Endodermal cell (in vitro differentiated cells): ENCODE measurements at regions not wholly inside any gene's neighbourhood (a gene's known extent, or its start where the extent isn't known, plus 50 kb on each side); places are given as distances from the start of the nearest gene placed in this dataset.

Source experiments
- DNase-seq: peaks from one replicate; pipeline ENCODE4 v3.0.0-alpha.2; 2017
- H3K27ac ChIP-seq: 2 replicates; pipeline ENCODE4 v1.5.1; 2013; ENCODE audit warnings: mild to moderate bottlenecking, low read depth, low read length, moderate library complexity
- H3K27me3 ChIP-seq: 2 replicates; pipeline ENCODE4 v1.6.1; 2013; ENCODE audit warnings: mild to moderate bottlenecking, low read length, moderate library complexity; ENCODE audit not compliant: insufficient read depth, control insufficient read depth, poor library complexity, severe bottlenecking
- H3K36me3 ChIP-seq: 2 replicates; pipeline ENCODE4 v1.7.0; 2013; ENCODE audit warnings: mild to moderate bottlenecking, low read length, moderate library complexity; ENCODE audit not compliant: control insufficient read depth, insufficient read depth
- H3K4me1 ChIP-seq: one replicate; pipeline ENCODE4 v1.7.0; 2013; ENCODE audit warnings: low read length; ENCODE audit not compliant: control insufficient read depth, insufficient read depth
- H3K4me3 ChIP-seq: 2 replicates; pipeline ENCODE4 v1.5.1; 2013; ENCODE audit warnings: mild to moderate bottlenecking, low read length, moderate library complexity
- H3K9ac ChIP-seq: 2 replicates; pipeline ENCODE4 v1.6.1; 2013; ENCODE audit warnings: mild to moderate bottlenecking, low read length, moderate library complexity; ENCODE audit not compliant: poor library complexity, severe bottlenecking; ENCODE audit errors: extremely low read depth
- H3K9me3 ChIP-seq: 2 replicates; pipeline ENCODE4 v1.6.1; 2013; ENCODE audit warnings: mild to moderate bottlenecking, low read length, moderate library complexity; ENCODE audit not compliant: control insufficient read depth
- H3K27ac Mint-ChIP-seq: 2 replicates; pipeline ENCODE4 v1.8.0; 2020; ENCODE audit warnings: mixed read lengths
- H3K27me3 Mint-ChIP-seq: 2 replicates; pipeline ENCODE4 v1.8.0; 2021; ENCODE audit warnings: mild to moderate bottlenecking, mixed read lengths; ENCODE audit not compliant: insufficient read depth
- H3K36me3 Mint-ChIP-seq: 2 replicates; pipeline ENCODE4 v1.8.0; 2020; ENCODE audit warnings: low read depth, mixed read lengths
- H3K4me1 Mint-ChIP-seq: 2 replicates; pipeline ENCODE4 v1.8.0; 2020; ENCODE audit warnings: mixed read lengths
- H3K4me3 Mint-ChIP-seq: 2 replicates; pipeline ENCODE4 v1.8.0; 2020; ENCODE audit warnings: mild to moderate bottlenecking, moderate library complexity, mixed read lengths
- H3K9me3 Mint-ChIP-seq: 2 replicates; pipeline ENCODE4 v1.8.0; 2020; ENCODE audit warnings: mild to moderate bottlenecking, mixed read lengths
- CTCF ChIP-seq: fragments of 200-600 bp; sonication (generic); conservative IDR thresholded peaks from 2 replicates; pipeline ENCODE4 v1.5.0; 2021; ENCODE audit warnings: antibody characterized with exemption, mild to moderate bottlenecking
- WGBS, 2 experiments: methylation state at CpG; one replicate each; pipeline versions ENCODE4 v1.1.5 to v1.1.7; 2013; ENCODE audit warnings: missing lambda C conversion rate in 2 of 2, mixed read lengths in 1 of 2; ENCODE audit not compliant: insufficient coverage in 1 of 2, insufficient read length in 1 of 2; 5-methylcytosine and 5-hydroxymethylcytosine counted together

GRCh38 chr7:46239846-46240245 lies 318.8 kb upstream of the IGFBP3 start:
- peaks cover 5% of the 10 kb centered on the region for H3K9me3 Mint-ChIP-seq

DNA sequence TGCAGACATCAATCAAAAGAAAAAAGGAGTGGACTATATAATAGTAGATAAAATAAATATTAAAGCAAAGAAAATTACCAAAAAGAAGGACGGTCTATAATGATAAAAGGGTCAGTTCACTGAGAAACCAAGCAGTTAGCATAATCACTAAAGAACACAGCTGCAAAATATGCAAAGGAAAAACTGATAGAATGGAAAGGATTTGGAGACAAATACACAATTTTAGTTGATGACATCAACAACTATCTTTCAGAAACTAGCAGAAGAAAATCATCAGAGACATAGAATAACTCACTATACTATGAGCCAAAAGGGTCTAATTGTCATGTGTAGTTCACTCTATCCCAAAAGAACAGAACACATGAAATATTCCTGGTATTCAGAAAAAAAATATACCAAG lies 316.4 kb upstream of the IGFBP3 start:
- Histone ChIP-seq H3K4me1 (no peaks in the 10 kb centered on the region), H3K36me3 (no peaks in the 10 kb centered on the region), H3K4me3 (no peak overlapping the region), H3K9ac (no peak overlapping the region), H3K9me3 (no peaks in the 10 kb centered on the region), H3K27ac (no peak overlapping the region), H3K27me3 (no peaks in the 10 kb centered on the region)
- no peak overlapping the region for H3K27ac Mint-ChIP-seq
- H3K36me3 Mint-ChIP-seq, result no peaks in the 10 kb centered on the region
- H3K27me3 Mint-ChIP-seq, result no peaks in the 10 kb centered on the region
- DNase-seq, result no peak
- 100% methylated on average over 1 of the region's 1 CpG; no CpG with 5 or more reads in 1 of the 2 experiments for WGBS, 2 experiments
- no peak for TF ChIP-seq CTCF
- no peaks in the 10 kb centered on the region for H3K9me3 Mint-ChIP-seq
- H3K4me1 Mint-ChIP-seq, result no peaks in the 10 kb centered on the region
- H3K4me3 Mint-ChIP-seq, result no peak overlapping the region

More at GRCh38 chr7:46239846-46240245, 318.8 kb upstream of the IGFBP3 start:
- Histone ChIP-seq H3K27ac (no peak overlapping the region), H3K4me1 (no peaks in the 10 kb centered on the region), H3K36me3 (no peaks in the 10 kb centered on the region), H3K27me3 (no peaks in the 10 kb centered on the region), H3K9me3 (no peaks in the 10 kb centered on the region), H3K9ac (no peak overlapping the region), H3K4me3 (no peak overlapping the region)
- Mint-ChIP-seq H3K27ac (no peak overlapping the region), H3K4me1 (no peaks in the 10 kb centered on the region), H3K36me3 (no peaks in the 10 kb centered on the region), H3K27me3 (no peaks in the 10 kb centered on the region), H3K4me3 (no peak overlapping the region)
- no peak for TF ChIP-seq CTCF
- WGBS, 2 experiments, result 87 to 90% methylated on average over 3 to 5 of the region's 5 CpGs
- DNase-seq, result no peak

DNA sequence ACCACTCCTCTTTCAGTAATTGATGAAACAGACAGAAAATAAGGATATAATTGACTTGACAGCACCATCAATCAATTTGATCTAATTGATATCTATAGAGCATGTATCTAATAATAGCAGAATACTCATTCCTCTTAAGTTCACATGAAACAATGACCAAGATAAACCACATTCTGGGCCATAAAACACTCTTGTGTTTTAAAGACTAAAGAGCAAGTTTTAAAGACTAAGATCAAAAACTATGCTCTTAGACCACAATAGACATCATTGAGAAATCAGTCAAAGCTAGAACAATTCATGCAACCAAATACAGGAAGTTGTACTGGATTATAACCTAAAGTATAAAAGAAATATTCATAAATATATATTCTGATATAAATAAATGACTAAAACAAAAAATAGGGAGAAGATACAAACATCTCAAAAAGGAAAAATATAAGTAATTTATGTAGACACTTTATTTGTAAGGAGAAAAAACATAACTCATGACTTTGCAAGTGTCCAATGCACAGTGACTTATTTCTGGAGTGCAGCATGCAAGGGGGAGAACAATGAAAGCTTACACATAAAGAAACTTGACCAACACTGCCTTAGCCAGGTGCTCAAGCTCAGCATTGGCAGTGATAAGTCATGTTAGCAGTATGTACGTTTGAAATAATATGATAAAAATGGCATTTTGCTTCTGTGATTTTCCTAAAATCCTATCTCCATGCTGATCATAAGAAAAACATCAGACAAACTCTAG lies 312.7 kb upstream of the IGFBP3 start:
- Mint-ChIP-seq H3K27ac (no peak overlapping the region), H3K4me3 (no peak overlapping the region), H3K4me1 (no peaks in the 10 kb centered on the region), H3K36me3 (no peaks in the 10 kb centered on the region), H3K9me3 (no peaks in the 10 kb centered on the region), H3K27me3 (no peaks in the 10 kb centered on the region)
- no peak for DNase-seq
- Histone ChIP-seq H3K9me3 (no peaks in the 10 kb centered on the region), H3K27me3 (no peaks in the 10 kb centered on the region), H3K4me3 (no peak overlapping the region), H3K27ac (no peak overlapping the region), H3K9ac (no peak overlapping the region), H3K36me3 (no peaks in the 10 kb centered on the region), H3K4me1 (no peaks in the 10 kb centered on the region)
- TF ChIP-seq CTCF, result no peak
- 100% methylated on average over 1 of the region's 1 CpG; no CpG with 5 or more reads in 1 of the 2 experiments for WGBS, 2 experiments
